H9 (cell line): ENCODE measurements at regions not wholly inside any gene's neighbourhood (a gene's known extent, or its start where the extent isn't known, plus 50 kb on each side); places are given as distances from the start of the nearest gene placed in this dataset.

ENCODE experiments used
- DNase-seq: peaks from one replicate; pipeline ENCODE4 v3.0.0-alpha.2; 2017
- H2AFZ ChIP-seq: one replicate; pipeline ENCODE4 v1.6.1; 2013; ENCODE audit warnings: mild to moderate bottlenecking, low read length, control low read depth, moderate library complexity
- H2AK5ac ChIP-seq: 2 replicates; pipeline ENCODE4 v1.6.1; 2013; ENCODE audit warnings: low read length, control low read depth, mixed read lengths; ENCODE audit not compliant: insufficient read length
- H2BK120ac ChIP-seq: one replicate; pipeline ENCODE4 v1.6.1; 2013; ENCODE audit warnings: low read depth, mild to moderate bottlenecking, low read length, control low read depth, inconsistent platforms; ENCODE audit not compliant: poor library complexity, severe bottlenecking
- H2BK12ac ChIP-seq: 2 replicates; pipeline ENCODE4 v1.6.1; 2013; ENCODE audit warnings: low read length, control low read depth, mixed read lengths, low read depth; ENCODE audit not compliant: insufficient read length
- H2BK15ac ChIP-seq: 2 replicates; pipeline ENCODE4 v1.6.1; 2013; ENCODE audit warnings: low read depth, low read length, control low read depth
- H2BK20ac ChIP-seq: one replicate; pipeline ENCODE4 v1.6.1; 2013; ENCODE audit warnings: low read depth, mild to moderate bottlenecking, low read length, control low read depth, inconsistent platforms; ENCODE audit not compliant: poor library complexity, severe bottlenecking
- H2BK5ac ChIP-seq: 2 replicates; pipeline ENCODE4 v1.6.1; 2013; ENCODE audit warnings: low read length, control low read depth, mixed read lengths; ENCODE audit not compliant: insufficient read length
- H3K14ac ChIP-seq: 2 replicates; pipeline ENCODE4 v1.6.1; 2013; ENCODE audit warnings: low read length, control low read depth; ENCODE audit not compliant: insufficient read depth
- H3K18ac ChIP-seq: 2 replicates; pipeline ENCODE4 v1.6.1; 2013; ENCODE audit warnings: low read depth, mild to moderate bottlenecking, mixed read lengths, low read length, control low read depth; ENCODE audit not compliant: insufficient read length
- H3K23ac ChIP-seq: 2 replicates; pipeline ENCODE4 v1.6.1; 2013; ENCODE audit warnings: low read length, control low read depth, mixed read lengths, low read depth; ENCODE audit not compliant: insufficient read length
- H3K23me2 ChIP-seq: 2 replicates; pipeline ENCODE4 v1.6.1; 2013; ENCODE audit warnings: low read depth, mild to moderate bottlenecking, mixed read lengths, low read length, control low read depth; ENCODE audit not compliant: insufficient read length, poor library complexity, severe bottlenecking
- H3K27ac ChIP-seq: 2 replicates; pipeline ENCODE4 v1.5.1; 2013; ENCODE audit warnings: low read length, control low read depth, mixed read lengths, low read depth; ENCODE audit not compliant: insufficient read length
- H3K27me3 ChIP-seq: 2 replicates; pipeline ENCODE4 v1.6.1; 2013; ENCODE audit warnings: low read length, control low read depth, inconsistent platforms; ENCODE audit not compliant: insufficient read depth
- H3K4ac ChIP-seq: 2 replicates; pipeline ENCODE4 v1.6.1; 2013; ENCODE audit warnings: low read depth, mild to moderate bottlenecking, control low read depth, inconsistent platforms, low read length, moderate library complexity
- H3K4me1 ChIP-seq: 2 replicates; pipeline ENCODE4 v1.6.1; 2013; ENCODE audit warnings: low read length, control low read depth, inconsistent platforms; ENCODE audit not compliant: insufficient read depth
- H3K4me2 ChIP-seq: 2 replicates; pipeline ENCODE4 v1.6.1; 2013; ENCODE audit warnings: low read length, control low read depth, mixed read lengths; ENCODE audit not compliant: insufficient read length, insufficient read depth
- H3K56ac ChIP-seq: 2 replicates; pipeline ENCODE4 v1.6.1; 2013; ENCODE audit warnings: low read depth, mild to moderate bottlenecking, mixed read lengths, low read length, control low read depth; ENCODE audit not compliant: insufficient read length
- H3K79me1 ChIP-seq: 2 replicates; pipeline ENCODE4 v1.6.1; 2013; ENCODE audit warnings: low read depth, mild to moderate bottlenecking, moderate library complexity, low read length, control low read depth, inconsistent platforms; ENCODE audit not compliant: insufficient read depth, poor library complexity, severe bottlenecking
- H3K79me2 ChIP-seq: 2 replicates; pipeline ENCODE4 v1.6.1; 2013; ENCODE audit warnings: low read length, control low read depth, inconsistent platforms; ENCODE audit not compliant: insufficient read depth
- H3K9ac ChIP-seq: 2 replicates; pipeline ENCODE4 v1.6.1; 2013; ENCODE audit warnings: low read length, control low read depth, mixed read lengths; ENCODE audit not compliant: insufficient read length; ENCODE audit errors: extremely low read depth
- H3K9me3 ChIP-seq: one replicate; pipeline ENCODE4 v1.6.1; 2013; ENCODE audit warnings: low read depth, low read length, inconsistent platforms; ENCODE audit not compliant: control insufficient read depth
- H3T11ph ChIP-seq: one replicate; pipeline ENCODE4 v1.6.1; 2013; ENCODE audit warnings: mild to moderate bottlenecking, low read length, control low read depth, inconsistent platforms
- H4K20me1 ChIP-seq: one replicate; pipeline ENCODE4 v1.6.1; 2013; ENCODE audit not compliant: control insufficient read depth, insufficient read length, insufficient read depth
- H4K5ac ChIP-seq: 2 replicates; pipeline ENCODE4 v1.6.1; 2013; ENCODE audit warnings: low read depth, mild to moderate bottlenecking, mixed read lengths, low read length, control low read depth; ENCODE audit not compliant: insufficient read length
- H4K8ac ChIP-seq: replicated peaks from 2 replicates; pipeline ENCODE4 v1.6.1; 2013; ENCODE audit warnings: low read length, control low read depth, mixed read lengths, low read depth; ENCODE audit not compliant: insufficient read length
- H4K91ac ChIP-seq: 2 replicates; pipeline ENCODE4 v1.6.1; 2013; ENCODE audit warnings: low read depth, mild to moderate bottlenecking, moderate library complexity, mixed read lengths, low read length, control low read depth; ENCODE audit not compliant: insufficient read length
- H3K27ac Mint-ChIP-seq, 3 experiments: 2 replicates in 2 of 3; 3 replicates in 1 of 3; pipeline ENCODE4 v1.8.0; 2020 to 2021; ENCODE audit warnings: mixed read lengths in 3 of 3, mild to moderate bottlenecking in 1 of 3, moderate library complexity in 1 of 3
- H3K27me3 Mint-ChIP-seq: 2 replicates; pipeline ENCODE4 v1.8.0; 2021; ENCODE audit warnings: low read depth, mild to moderate bottlenecking, moderate library complexity, mixed read lengths
- H3K36me3 Mint-ChIP-seq, 3 experiments: 2 replicates in 2 of 3; 3 replicates in 1 of 3; pipeline ENCODE4 v1.8.0; 2020 to 2021; ENCODE audit warnings: low read depth in 3 of 3, mixed read lengths in 3 of 3; ENCODE audit not compliant: insufficient read depth in 1 of 3
- H3K4me1 Mint-ChIP-seq, 2 experiments: 2 replicates each; pipeline ENCODE4 v1.8.0; 2020; ENCODE audit warnings: mixed read lengths in 2 of 2
- H3K4me3 Mint-ChIP-seq, 2 experiments: 2 replicates in 1 of 2; 3 replicates in 1 of 2; pipeline ENCODE4 v1.8.0; 2020 to 2021; ENCODE audit warnings: mild to moderate bottlenecking in 2 of 2, mixed read lengths in 2 of 2, moderate library complexity in 1 of 2
- H3K9me3 Mint-ChIP-seq, 2 experiments: 2 replicates in 1 of 2; 3 replicates in 1 of 2; pipeline ENCODE4 v1.8.0; 2020; ENCODE audit warnings: mild to moderate bottlenecking in 2 of 2, mixed read lengths in 2 of 2, moderate library complexity in 1 of 2
- CTCF ChIP-seq: fragments of 200-600 bp; sonication (generic); conservative IDR thresholded peaks from 3 replicates; pipeline ENCODE4 v1.8.0; 2021; ENCODE audit warnings: antibody characterized with exemption, mild to moderate bottlenecking
- WGBS: extraction: QIAGEN DNeasy Blood & Tissue Kit; methylation state at CpG from one replicate; pipeline ENCODE4 v1.1.7; 2013; ENCODE audit warnings: missing lambda C conversion rate, low lambda C conversion rate, mixed read lengths; ENCODE audit not compliant: insufficient read length; ENCODE audit errors: extremely low coverage; 5-methylcytosine and 5-hydroxymethylcytosine counted together

- Histone ChIP-seq H2BK5ac (no peak overlapping the region), H4K8ac (no peak overlapping the region), H3K9ac (no peak overlapping the region), H4K91ac (no peak overlapping the region), H3K56ac (no peak overlapping the region), H3K27ac (no peak overlapping the region), H3T11ph (no peak overlapping the region), H3K4ac (no peak overlapping the region), H4K5ac (no peak overlapping the region), H3K4me1 (peaks cover 3% of the 10 kb centered on the region; the same call in 1 of the 2 replicates), H3K9me3 (no peaks in the 10 kb centered on the region), H4K20me1 (no peaks in the 10 kb centered on the region), H3K79me1 (no peaks in the 10 kb centered on the region), H2AK5ac (no peak overlapping the region), H2BK12ac (no peak overlapping the region), H2BK20ac (no peak overlapping the region), H2BK120ac (no peak overlapping the region), H3K4me2 (no peak overlapping the region), H3K23me2 (peaks cover 2% of the 10 kb centered on the region), H3K18ac (no peak overlapping the region), H3K79me2 (no peaks in the 10 kb centered on the region), H2AFZ (no peak overlapping the region), H3K27me3 (no peaks in the 10 kb centered on the region), H2BK15ac (no peak overlapping the region), H3K14ac (no peak overlapping the region), H3K23ac (no peak overlapping the region)
- Mint-ChIP-seq H3K27ac (no peak overlapping the region), H3K4me3 (no peak overlapping the region), H3K9me3 (peaks cover 4 to 6% of the 10 kb centered on the region in 2 experiments; a peak in 4 of 5 replicates), H3K36me3 (peaks cover 2 to 5% (median 4%) of the 10 kb centered on the region in 3 experiments; a peak in 3 of 7 replicates), H3K4me1 (peaks cover 34 to 35% of the 10 kb centered on the region in 2 experiments), H3K27me3 (peaks cover 3% of the 10 kb centered on the region; the same call in 1 of the 2 replicates)
- DNase-seq, result no peak
- WGBS, result no CpG with 5 or more reads among the region's 6 CpGs
- no peak for TF ChIP-seq CTCF
Measured at GRCh38 chr2:128876986-128877983, 558.6 kb upstream of the HS6ST1 start.
